ENCODE measurements at regions not wholly inside any gene's neighbourhood (a gene's known extent, or its start where the extent isn't known, plus 50 kb on each side); places are given as distances from the start of the nearest gene placed in this dataset.
A peak's percentile ranks its signal among the peaks of the same experiment; 100 is the strongest.

DNA sequence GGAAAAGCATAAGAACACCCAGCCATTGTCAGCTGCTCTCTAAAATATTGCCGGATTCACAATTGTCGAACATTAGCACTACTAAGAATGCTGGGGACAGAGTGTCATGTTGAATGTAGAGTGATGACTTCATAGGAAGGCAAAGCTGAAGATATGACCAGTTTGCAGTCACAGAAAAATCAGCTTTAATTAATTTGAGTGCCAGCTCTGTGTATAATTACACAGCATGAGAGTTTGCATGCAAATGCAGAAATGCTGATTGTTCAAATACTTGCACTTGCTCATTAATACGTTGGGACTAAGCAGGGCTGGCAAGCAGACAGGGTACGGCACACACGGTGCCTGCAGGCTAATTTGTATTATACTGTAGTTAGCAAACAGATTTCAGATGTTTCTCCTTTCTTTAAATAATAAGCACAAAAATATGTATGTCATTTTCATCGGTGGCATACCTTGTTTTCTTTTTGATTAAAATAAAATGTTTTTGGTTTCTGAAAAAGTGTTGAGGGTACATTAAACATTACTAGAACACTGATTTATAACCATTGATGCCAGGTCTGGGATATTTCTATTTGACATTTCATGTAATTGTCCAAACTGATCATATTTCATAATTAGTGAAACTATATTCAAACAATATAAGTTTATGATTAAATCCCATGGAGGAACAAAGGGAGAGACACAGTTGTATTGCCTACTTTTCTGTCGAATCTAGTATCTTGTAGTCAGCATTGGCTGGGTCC is 99.8 kb upstream of the ADGRL2 start:
- no peak for DNase-seq (ENCODE audit: low read depth in 4 of 4, low spot score in 2 of 4)

DNA sequence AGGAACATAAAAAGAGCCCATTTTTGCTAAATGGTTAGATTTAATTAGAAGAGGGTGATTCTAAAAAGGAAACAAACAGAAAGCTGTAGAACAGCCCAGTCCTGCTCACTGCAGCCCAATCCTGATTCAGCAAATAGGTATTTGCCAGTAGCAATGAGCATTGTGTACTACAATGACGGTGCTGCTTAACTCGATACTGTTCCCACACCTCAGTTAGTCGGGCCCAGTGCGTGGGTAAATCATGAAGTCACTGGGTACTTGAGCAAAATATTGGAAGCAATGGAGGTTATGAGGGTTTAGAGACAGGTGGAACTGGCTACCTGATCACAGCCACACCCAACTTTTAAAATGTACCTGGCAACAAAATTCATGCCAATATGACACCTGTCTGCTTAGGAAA is 101.5 kb upstream of the ADGRL2 start:
- DNase-seq (ENCODE audit: low read depth in 4 of 4, low spot score in 2 of 4) = no peak

GRCh38 chr1:81695741-81696140 is 105.0 kb upstream of the ADGRL2 start:
- no peak for DNase-seq (ENCODE audit: low read depth in 4 of 4, low spot score in 2 of 4)

DNA sequence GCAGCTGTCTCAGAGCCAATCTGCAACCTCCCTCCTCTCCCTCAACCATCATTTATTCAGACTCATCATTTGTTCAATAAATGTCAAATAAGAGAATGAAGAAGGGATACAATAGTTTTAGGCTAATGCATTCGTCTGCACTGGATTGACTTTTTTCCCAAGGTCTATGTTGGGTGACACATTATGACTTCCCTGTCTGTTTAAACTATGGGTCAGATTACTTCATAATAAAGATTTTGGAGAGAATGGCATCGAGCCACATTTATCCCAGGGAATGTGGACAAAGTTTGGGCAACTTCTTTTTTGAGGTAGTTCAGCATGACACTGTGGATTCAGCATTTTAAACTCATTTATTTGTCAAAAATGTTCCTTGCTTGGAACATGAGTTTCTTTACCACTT is 107.4 kb upstream of the ADGRL2 start:
- DNase-seq (ENCODE audit: low read depth in 4 of 4, low spot score in 2 of 4) = no peak

- no peak for DNase-seq (ENCODE audit: low read depth in 4 of 4, low spot score in 2 of 4)
These were observed 109.9 kb upstream of the ADGRL2 start for GRCh38 chr1:81690676-81691453.

DNA sequence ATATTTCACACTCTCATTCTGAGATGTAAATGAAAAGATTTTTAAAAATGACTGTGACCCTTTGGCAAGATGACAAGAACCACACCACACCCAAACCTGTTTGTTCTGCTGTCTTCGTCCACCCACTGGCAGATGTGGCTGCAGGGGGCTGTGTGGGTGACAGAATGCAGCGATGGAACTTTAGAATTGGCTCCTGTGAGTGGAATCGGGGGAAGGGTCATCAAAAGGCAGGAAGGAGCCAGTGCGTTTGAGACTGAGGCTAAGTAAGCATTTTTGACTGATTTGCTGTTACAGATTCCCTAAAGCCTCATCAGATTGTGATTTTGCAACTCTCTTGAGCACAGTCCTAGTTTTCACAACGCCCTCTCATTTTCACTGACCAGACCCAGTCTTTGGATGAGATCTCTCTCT is 111.2 kb upstream of the ADGRL2 start:
- no peak for DNase-seq (ENCODE audit: low read depth in 4 of 4, low spot score in 2 of 4)

DNA sequence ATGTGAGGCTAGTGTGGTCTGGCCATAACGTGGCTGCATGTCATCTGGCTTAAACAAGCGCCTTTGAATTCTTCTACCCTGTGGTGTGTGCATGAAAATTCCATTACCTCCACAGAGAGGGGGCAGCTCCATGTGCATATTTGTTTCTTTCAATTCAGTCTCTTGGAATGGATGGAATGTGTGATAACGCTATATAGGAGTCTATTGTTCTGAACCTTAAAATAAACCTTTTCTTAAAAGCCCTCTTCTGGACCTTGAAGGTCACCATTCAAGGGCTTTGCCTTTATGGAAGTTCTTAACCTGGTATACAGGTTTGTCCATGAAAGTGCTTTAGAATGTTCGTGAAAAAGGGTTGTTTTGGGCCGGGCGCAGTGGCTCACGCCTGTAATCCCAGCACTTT is 118.2 kb upstream of the ADGRL2 start:
- no peak for DNase-seq (ENCODE audit: low read depth in 4 of 4, low spot score in 2 of 4)

GRCh38 chr1:81681601-81682266 is 119.0 kb upstream of the ADGRL2 start:
- no peak for DNase-seq (ENCODE audit: low read depth in 4 of 4, low spot score in 2 of 4)

DNA sequence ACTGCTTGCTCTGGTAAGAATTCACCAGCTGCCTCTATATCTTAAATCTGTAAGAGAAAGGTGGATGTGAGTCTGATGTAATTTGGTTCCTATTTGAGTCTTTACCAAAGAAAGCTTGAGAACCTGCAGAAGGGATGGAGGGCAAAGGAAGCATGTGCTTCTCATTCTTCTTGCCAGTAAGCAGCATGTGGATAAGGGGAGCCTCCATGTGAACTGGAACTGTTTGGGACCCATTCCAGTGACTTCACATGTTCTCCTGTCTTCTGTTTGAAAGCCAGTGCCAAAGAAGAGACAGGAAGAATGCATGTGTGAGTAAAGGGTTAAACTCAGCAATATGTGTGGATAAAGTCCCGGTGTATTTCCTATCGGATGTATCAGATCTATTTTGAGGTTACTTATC is 119.6 kb upstream of the ADGRL2 start:
- DNase-seq (ENCODE audit: low read depth in 4 of 4, low spot score in 2 of 4) = no peak

GRCh38 chr1:81679942-81680341 is 120.8 kb upstream of the ADGRL2 start:
- DNase-seq (ENCODE audit: low read depth in 4 of 4, low spot score in 2 of 4) = no peak

GRCh38 chr1:81678779-81679178 is 122.0 kb upstream of the ADGRL2 start:
- no peak for DNase-seq (ENCODE audit: low read depth in 4 of 4, low spot score in 2 of 4)

- no peak for DNase-seq (ENCODE audit: low read depth in 4 of 4, low spot score in 2 of 4)
These were observed 128.0 kb upstream of the ADGRL2 start for GRCh38 chr1:81672766-81673165.

- no peak for DNase-seq (ENCODE audit: low read depth in 4 of 4, low spot score in 2 of 4)
These were observed 129.7 kb upstream of the ADGRL2 start for GRCh38 chr1:81671038-81671437.

- DNase-seq (ENCODE audit: low read depth in 4 of 4, low spot score in 2 of 4) = peak in 1 of 4 donors; percentile 62
These were observed 130.4 kb upstream of the ADGRL2 start for GRCh38 chr1:81670286-81670685.

DNA sequence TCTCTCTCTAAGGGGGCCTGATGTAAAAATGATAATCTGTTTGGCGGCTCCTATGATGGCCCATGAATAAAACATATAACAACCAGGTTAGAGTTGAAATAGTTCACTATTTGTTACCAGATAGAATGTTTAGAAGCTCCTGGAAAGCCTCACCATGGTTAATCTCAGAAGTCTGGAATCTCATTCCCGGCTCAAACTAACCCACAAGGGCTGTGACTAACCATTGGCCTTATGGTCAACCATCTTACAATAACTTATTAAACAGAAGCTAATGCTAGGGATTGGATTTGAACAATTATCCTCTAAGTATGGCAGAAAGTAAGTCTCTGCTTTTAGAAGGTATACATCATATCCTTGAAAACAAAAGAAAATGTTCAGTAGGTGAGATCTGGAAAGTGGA is 134.1 kb upstream of the ADGRL2 start:
- no peak for DNase-seq (ENCODE audit: low read depth in 4 of 4, low spot score in 2 of 4)

DNA sequence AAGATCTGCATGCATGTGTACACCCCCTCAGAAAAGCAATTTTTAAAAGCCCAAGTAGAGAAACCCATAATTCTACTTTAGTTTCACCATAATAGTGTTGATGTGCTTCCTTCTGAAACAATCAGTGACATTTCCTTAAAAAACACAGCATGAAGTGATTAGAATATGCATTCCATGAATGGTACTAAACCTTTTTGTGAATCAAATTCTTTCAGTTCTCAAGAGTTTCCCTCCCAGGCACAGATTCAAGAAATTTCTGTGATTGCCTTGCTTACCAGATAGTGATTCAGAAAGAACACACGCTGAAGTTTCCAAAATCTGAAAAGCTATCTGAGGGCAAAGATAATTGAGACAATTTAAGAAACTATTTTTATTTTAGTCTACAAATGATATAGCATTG is 136.4 kb upstream of the ADGRL2 start:
- no peak for DNase-seq (ENCODE audit: low read depth in 4 of 4, low spot score in 2 of 4)

GRCh38 chr1:81662913-81663526 is 137.7 kb upstream of the ADGRL2 start:
- no peak for DNase-seq (ENCODE audit: low read depth in 4 of 4, low spot score in 2 of 4)

- DNase-seq (ENCODE audit: low read depth in 4 of 4, low spot score in 2 of 4) = no peak
These were observed 140.4 kb upstream of the ADGRL2 start for GRCh38 chr1:81660286-81660685.

DNA sequence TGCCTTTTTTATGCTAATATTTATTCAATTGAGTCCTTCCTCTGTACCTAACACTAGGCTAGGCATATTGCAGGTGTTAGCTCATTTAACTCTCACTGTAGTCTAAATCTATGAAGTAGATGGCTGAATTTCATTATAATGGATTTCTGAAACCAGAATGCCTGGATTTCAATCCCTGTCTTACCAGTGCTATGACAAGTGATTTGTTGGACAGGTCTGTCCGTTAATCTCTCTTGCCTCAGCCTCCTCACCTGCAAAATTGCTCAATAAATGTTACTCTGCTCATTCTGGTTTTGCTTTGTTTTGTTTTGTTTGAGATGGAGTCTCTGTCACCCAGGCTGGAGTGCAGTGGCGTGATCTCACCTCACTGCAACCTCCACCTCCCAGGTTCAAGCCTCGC is 146.1 kb upstream of the ADGRL2 start:
- no peak for DNase-seq (ENCODE audit: low read depth in 4 of 4, low spot score in 2 of 4)

GRCh38 chr1:81654147-81654546 is 146.6 kb upstream of the ADGRL2 start:
- DNase-seq (ENCODE audit: low read depth in 4 of 4, low spot score in 2 of 4) = no peak

DNA sequence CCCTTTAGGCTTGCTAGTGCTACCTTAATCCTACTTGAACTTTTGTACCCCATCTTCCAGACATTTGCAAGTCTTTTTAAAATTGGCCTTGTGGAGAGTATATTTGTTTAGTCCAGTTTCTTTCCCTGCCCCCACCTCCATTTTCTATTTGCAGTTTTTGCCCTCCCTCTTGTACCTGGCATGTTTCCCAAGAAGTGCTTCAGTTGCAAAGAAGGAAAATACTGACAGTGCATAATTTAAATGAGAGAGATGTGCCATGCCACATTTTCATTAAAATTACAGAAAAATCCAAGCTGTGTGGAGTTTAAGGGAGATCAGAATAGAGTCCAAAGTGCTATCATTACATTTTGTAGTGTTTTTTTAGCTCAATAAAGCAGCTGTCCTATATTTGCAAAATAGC is 150.0 kb upstream of the ADGRL2 start:
- no peak for DNase-seq (ENCODE audit: low read depth in 4 of 4, low spot score in 2 of 4)
